ENCODE measurements at regions not wholly inside any gene's neighbourhood (a gene's known extent, or its start where the extent isn't known, plus 50 kb on each side); places are given as distances from the start of the nearest gene placed in this dataset.

DNA sequence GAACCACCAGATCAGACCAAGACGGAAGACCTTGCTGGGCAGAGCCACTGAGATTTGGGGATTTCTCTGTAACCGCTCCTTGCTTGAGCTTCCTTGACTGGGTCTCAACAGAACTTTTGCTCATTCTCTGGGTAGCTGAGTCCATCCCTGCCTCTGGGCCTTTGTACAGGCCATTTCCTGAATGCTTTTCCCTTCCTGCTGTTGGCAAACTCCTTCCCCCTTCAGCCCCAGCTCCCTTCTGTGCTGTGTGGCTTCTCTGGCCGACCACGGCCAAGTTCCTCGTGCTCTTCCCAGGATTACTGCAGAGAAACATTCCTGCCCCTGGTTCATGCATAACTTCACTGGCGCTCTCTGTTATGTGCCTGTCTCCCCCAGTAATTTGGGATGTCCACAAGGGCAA lies 150.5 kb upstream of the GPR26 start:
- TF ChIP-seq, protein P1, sequence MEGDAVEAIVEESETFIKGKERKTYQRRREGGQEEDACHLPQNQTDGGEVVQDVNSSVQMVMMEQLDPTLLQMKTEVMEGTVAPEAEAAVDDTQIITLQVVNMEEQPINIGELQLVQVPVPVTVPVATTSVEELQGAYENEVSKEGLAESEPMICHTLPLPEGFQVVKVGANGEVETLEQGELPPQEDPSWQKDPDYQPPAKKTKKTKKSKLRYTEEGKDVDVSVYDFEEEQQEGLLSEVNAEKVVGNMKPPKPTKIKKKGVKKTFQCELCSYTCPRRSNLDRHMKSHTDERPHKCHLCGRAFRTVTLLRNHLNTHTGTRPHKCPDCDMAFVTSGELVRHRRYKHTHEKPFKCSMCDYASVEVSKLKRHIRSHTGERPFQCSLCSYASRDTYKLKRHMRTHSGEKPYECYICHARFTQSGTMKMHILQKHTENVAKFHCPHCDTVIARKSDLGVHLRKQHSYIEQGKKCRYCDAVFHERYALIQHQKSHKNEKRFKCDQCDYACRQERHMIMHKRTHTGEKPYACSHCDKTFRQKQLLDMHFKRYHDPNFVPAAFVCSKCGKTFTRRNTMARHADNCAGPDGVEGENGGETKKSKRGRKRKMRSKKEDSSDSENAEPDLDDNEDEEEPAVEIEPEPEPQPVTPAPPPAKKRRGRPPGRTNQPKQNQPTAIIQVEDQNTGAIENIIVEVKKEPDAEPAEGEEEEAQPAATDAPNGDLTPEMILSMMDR (IDR thresholded peaks at IDR 0.05): no peak
- no peak for TF ChIP-seq POLR2A (IDR thresholded peaks at IDR 0.05)

Measured in esophagus squamous epithelium (tissue), 4 donors.